Mesendoderm (in vitro differentiated cells): ENCODE measurements at regions not wholly inside any gene's neighbourhood (a gene's known extent, or its start where the extent isn't known, plus 50 kb on each side); places are given as distances from the start of the nearest gene placed in this dataset.

Experiments
- DNase-seq: peaks from one replicate; pipeline ENCODE4 v3.0.0; 2013
- H2AK5ac ChIP-seq: 2 replicates; pipeline ENCODE4 v1.6.1; 2013; ENCODE audit warnings: low read length, inconsistent platforms
- H2BK120ac ChIP-seq: 2 replicates; pipeline ENCODE4 v1.6.1; 2013; ENCODE audit warnings: low read depth, mild to moderate bottlenecking, low read length, moderate library complexity, mixed read lengths
- H2BK15ac ChIP-seq: replicated peaks from 2 replicates; pipeline ENCODE4 v1.6.1; 2013; ENCODE audit warnings: low read depth, mild to moderate bottlenecking, moderate library complexity
- H2BK5ac ChIP-seq: 2 replicates; pipeline ENCODE4 v1.6.1; 2013; ENCODE audit warnings: low read length, inconsistent platforms
- H3K18ac ChIP-seq: 2 replicates; pipeline ENCODE4 v1.6.1; 2013; ENCODE audit warnings: mild to moderate bottlenecking, low read length, mixed read lengths
- H3K23ac ChIP-seq: one replicate; pipeline ENCODE4 v1.6.1; 2013; ENCODE audit warnings: low read length
- H3K27ac ChIP-seq: 2 replicates; pipeline ENCODE4 v1.5.1; 2013; ENCODE audit warnings: low read depth, mild to moderate bottlenecking, inconsistent platforms, low read length, moderate library complexity
- H3K27me3 ChIP-seq: 2 replicates; pipeline ENCODE4 v1.6.1; 2013; ENCODE audit warnings: low read length, control low read depth, mild to moderate bottlenecking, inconsistent platforms; ENCODE audit not compliant: insufficient read depth, poor library complexity
- H3K36me3 ChIP-seq: 2 replicates; pipeline ENCODE4 v1.6.1; 2013; ENCODE audit warnings: low read length, inconsistent platforms; ENCODE audit not compliant: control insufficient read depth, insufficient read depth
- H3K4ac ChIP-seq: one replicate; pipeline ENCODE4 v1.6.1; 2013; ENCODE audit warnings: low read depth, mild to moderate bottlenecking, low read length, moderate library complexity
- H3K4me1 ChIP-seq: 2 replicates; pipeline ENCODE4 v1.6.1; 2013; ENCODE audit warnings: low read depth, low read length, inconsistent platforms; ENCODE audit not compliant: control insufficient read depth
- H3K4me2 ChIP-seq: 2 replicates; pipeline ENCODE4 v1.6.1; 2013; ENCODE audit warnings: low read length
- H3K4me3 ChIP-seq: 2 replicates; pipeline ENCODE4 v1.5.1; 2013; ENCODE audit warnings: mild to moderate bottlenecking, low read length
- H3K56ac ChIP-seq: one replicate; pipeline ENCODE4 v1.6.1; 2013; ENCODE audit warnings: low read length
- H3K79me1 ChIP-seq: 2 replicates; pipeline ENCODE4 v1.6.1; 2013; ENCODE audit warnings: low read length, inconsistent platforms
- H3K79me2 ChIP-seq: 2 replicates; pipeline ENCODE4 v1.6.1; 2013; ENCODE audit warnings: mild to moderate bottlenecking, low read length; ENCODE audit not compliant: control insufficient read depth, insufficient read depth
- H3K9ac ChIP-seq: 2 replicates; pipeline ENCODE4 v1.6.1; 2013; ENCODE audit warnings: low read length, inconsistent platforms
- H4K5ac ChIP-seq: one replicate; pipeline ENCODE4 v1.6.1; 2013; ENCODE audit warnings: low read length
- H4K8ac ChIP-seq: one replicate; pipeline ENCODE4 v1.6.1; 2013; ENCODE audit warnings: low read depth, mild to moderate bottlenecking, control low read depth, low read length, moderate library complexity
- WGBS: extraction: QIAGEN DNeasy Blood & Tissue Kit; methylation state at CpG from one replicate; pipeline ENCODE4 v1.1.7; 2013; ENCODE audit warnings: low lambda C conversion rate, missing lambda C conversion rate; ENCODE audit not compliant: insufficient coverage; ENCODE audit errors: extremely low coverage; 5-methylcytosine and 5-hydroxymethylcytosine counted together

DNA sequence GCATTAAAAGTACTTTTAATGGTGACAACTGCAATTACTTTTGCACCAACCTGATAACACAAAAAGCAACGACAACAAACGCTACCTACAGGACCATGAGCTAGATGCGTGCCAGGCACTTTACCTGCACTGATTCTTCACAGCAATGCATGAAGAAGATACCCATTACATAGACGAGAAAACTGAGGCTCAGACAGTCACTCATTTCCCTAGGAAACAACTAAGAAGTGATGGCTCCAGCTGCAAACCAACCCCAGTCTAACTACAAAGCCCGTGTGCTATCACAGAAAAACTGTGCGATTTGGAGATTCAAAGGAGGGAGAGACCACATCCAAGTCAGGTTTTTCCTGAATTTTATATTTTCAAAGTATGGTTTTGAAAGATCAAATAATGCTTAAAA is 80.1 kb upstream of the TP53I11 start:
- DNase-seq: no peak
- H3K23ac ChIP-seq: no peak overlapping the region
- no peak overlapping the region for H2BK120ac ChIP-seq
- no peak overlapping the region for H3K27ac ChIP-seq
- H3K4me3 ChIP-seq: no peak overlapping the region
- H3K9ac ChIP-seq: no peak overlapping the region
- no peak overlapping the region for H2BK5ac ChIP-seq
- H3K36me3 ChIP-seq: no peaks in the 10 kb centered on the region
- H3K18ac ChIP-seq: no peak overlapping the region
- no peak overlapping the region for H3K4me2 ChIP-seq
- no peaks in the 10 kb centered on the region for H3K79me2 ChIP-seq
- no peak overlapping the region for H2AK5ac ChIP-seq
- H2BK15ac ChIP-seq: no peak overlapping the region
- H3K27me3 ChIP-seq: no peaks in the 10 kb centered on the region
- no peak overlapping the region for H3K56ac ChIP-seq
- no peak overlapping the region for H3K4ac ChIP-seq
- no peaks in the 10 kb centered on the region for H3K4me1 ChIP-seq
- no CpG with 5 or more reads among the region's 6 CpGs for WGBS
- H3K79me1 ChIP-seq: no peaks in the 10 kb centered on the region
- H4K5ac ChIP-seq: no peak overlapping the region
- no peak overlapping the region for H4K8ac ChIP-seq

GRCh38 chr11:45031912-45032519 is 81.3 kb upstream of the TP53I11 start:
- no peak overlapping the region for H3K23ac ChIP-seq
- H3K9ac ChIP-seq: no peak overlapping the region
- H2AK5ac ChIP-seq: no peak overlapping the region
- no peaks in the 10 kb centered on the region for H3K79me2 ChIP-seq
- DNase-seq: no peak
- H2BK5ac ChIP-seq: no peak overlapping the region
- H3K36me3 ChIP-seq: no peaks in the 10 kb centered on the region
- H3K4me3 ChIP-seq: no peak overlapping the region
- H4K5ac ChIP-seq: no peak overlapping the region
- H3K56ac ChIP-seq: no peak overlapping the region
- no peak overlapping the region for H3K4me2 ChIP-seq
- H2BK15ac ChIP-seq: no peak overlapping the region
- H4K8ac ChIP-seq: no peak overlapping the region
- no peak overlapping the region for H2BK120ac ChIP-seq
- H3K79me1 ChIP-seq: no peaks in the 10 kb centered on the region
- no CpG with 5 or more reads among the region's 2 CpGs for WGBS
- H3K4ac ChIP-seq: no peak overlapping the region
- H3K27ac ChIP-seq: no peak overlapping the region
- no peak overlapping the region for H3K18ac ChIP-seq
- no peaks in the 10 kb centered on the region for H3K4me1 ChIP-seq
- no peaks in the 10 kb centered on the region for H3K27me3 ChIP-seq

DNA sequence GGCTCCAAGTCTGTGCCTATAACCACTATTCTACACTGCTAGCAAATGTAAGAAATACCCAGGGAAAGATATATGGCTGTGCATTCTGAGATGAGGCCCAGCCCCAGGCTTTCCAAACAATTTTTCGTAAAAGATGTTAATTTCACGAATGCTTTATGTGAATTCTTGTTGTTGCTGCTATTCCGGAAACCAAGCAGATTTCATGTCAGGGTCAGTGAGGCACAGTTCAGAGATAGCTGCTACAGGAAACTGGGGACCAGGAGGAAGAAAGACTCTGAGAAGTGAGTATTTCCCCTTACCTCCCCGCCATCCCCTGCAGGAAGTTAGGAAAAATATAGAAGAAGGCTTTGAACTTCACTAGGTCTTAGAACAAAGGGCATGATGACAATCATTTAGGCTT is 84.7 kb upstream of the TP53I11 start:
- no peak overlapping the region for H3K4me2 ChIP-seq
- H3K4ac ChIP-seq: no peak overlapping the region
- H3K27me3 ChIP-seq: no peaks in the 10 kb centered on the region
- no peak for DNase-seq
- H3K4me3 ChIP-seq: no peak overlapping the region
- WGBS: no CpG with 5 or more reads among the region's 4 CpGs
- no peaks in the 10 kb centered on the region for H3K36me3 ChIP-seq
- no peak overlapping the region for H2BK15ac ChIP-seq
- H2BK120ac ChIP-seq: no peak overlapping the region
- no peak overlapping the region for H3K27ac ChIP-seq
- H2AK5ac ChIP-seq: no peak overlapping the region
- H4K8ac ChIP-seq: no peak overlapping the region
- H3K56ac ChIP-seq: no peak overlapping the region
- no peak overlapping the region for H4K5ac ChIP-seq
- no peaks in the 10 kb centered on the region for H3K79me2 ChIP-seq
- H3K9ac ChIP-seq: no peak overlapping the region
- no peak overlapping the region for H3K23ac ChIP-seq
- no peak overlapping the region for H3K18ac ChIP-seq
- H3K79me1 ChIP-seq: no peaks in the 10 kb centered on the region
- H2BK5ac ChIP-seq: no peak overlapping the region
- no peaks in the 10 kb centered on the region for H3K4me1 ChIP-seq

DNA sequence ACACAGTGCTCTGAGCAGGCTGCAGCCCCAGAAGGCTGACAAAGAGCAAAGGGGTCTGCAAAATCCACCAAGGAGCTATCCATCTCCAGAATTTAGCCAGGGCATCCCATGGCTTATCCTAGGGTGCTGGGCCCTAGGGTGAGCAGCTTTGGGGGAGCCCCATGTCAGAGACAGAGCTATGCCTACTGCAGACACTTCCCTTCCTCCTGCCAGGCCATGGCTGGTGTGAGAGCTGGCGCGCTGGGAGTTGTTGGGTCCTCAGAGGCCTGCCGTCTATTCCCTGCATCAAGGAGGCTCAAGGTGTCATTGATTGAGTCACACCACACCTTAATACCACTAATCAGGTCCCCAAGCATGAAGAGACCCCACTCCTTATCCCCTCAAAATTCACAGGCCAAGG is 85.3 kb upstream of the TP53I11 start:
- no peaks in the 10 kb centered on the region for H3K27me3 ChIP-seq
- no peak overlapping the region for H4K8ac ChIP-seq
- no peaks in the 10 kb centered on the region for H3K79me2 ChIP-seq
- H3K4me1 ChIP-seq: no peaks in the 10 kb centered on the region
- no peaks in the 10 kb centered on the region for H3K79me1 ChIP-seq
- no peaks in the 10 kb centered on the region for H3K36me3 ChIP-seq
- H3K9ac ChIP-seq: no peak overlapping the region
- no CpG with 5 or more reads among the region's 3 CpGs for whole genome bisulfite sequencing
- DNase-seq: no peak
- no peak overlapping the region for H2BK15ac ChIP-seq
- H3K56ac ChIP-seq: no peak overlapping the region
- no peak overlapping the region for H3K4ac ChIP-seq
- no peak overlapping the region for H3K18ac ChIP-seq
- no peak overlapping the region for H2BK120ac ChIP-seq
- no peak overlapping the region for H3K4me2 ChIP-seq
- no peak overlapping the region for H2AK5ac ChIP-seq
- H3K4me3 ChIP-seq: no peak overlapping the region
- no peak overlapping the region for H3K23ac ChIP-seq
- no peak overlapping the region for H3K27ac ChIP-seq
- H2BK5ac ChIP-seq: no peak overlapping the region
- no peak overlapping the region for H4K5ac ChIP-seq

DNA sequence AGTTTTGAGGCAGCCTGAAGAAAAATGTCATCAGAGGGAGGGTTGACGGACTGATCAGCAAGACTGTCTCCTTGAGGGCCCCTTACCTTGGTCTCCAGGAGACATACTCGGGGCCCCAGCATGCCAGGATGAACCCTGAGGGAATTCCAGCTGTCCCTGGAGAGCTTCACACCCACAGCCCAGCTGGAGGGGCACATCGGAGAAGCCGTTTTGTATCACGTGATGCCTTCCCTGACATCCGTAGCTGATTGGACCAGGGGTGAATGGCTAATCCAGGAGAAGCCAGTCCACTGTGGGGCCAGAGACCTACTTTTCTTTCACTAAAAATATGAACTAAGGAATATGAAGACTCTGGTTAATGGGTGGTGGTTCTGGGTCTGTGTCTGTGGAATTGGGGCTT is 86.0 kb upstream of the TP53I11 start:
- Histone ChIP-seq H3K23ac (no peak overlapping the region), H2BK120ac (no peak overlapping the region), H3K27ac (no peak overlapping the region), H2BK5ac (no peak overlapping the region), H3K27me3 (no peaks in the 10 kb centered on the region), H3K4me3 (no peak overlapping the region), H3K4ac (no peak overlapping the region), H2AK5ac (no peak overlapping the region), H4K5ac (no peak overlapping the region), H3K4me2 (no peak overlapping the region), H3K56ac (no peak overlapping the region), H3K79me1 (no peaks in the 10 kb centered on the region), H3K4me1 (no peaks in the 10 kb centered on the region), H2BK15ac (no peak overlapping the region), H3K18ac (no peak overlapping the region), H4K8ac (no peak overlapping the region), H3K9ac (no peak overlapping the region), H3K79me2 (no peaks in the 10 kb centered on the region), H3K36me3 (no peaks in the 10 kb centered on the region)
- no peak for DNase-seq
- no CpG with 5 or more reads among the region's 6 CpGs for WGBS

DNA sequence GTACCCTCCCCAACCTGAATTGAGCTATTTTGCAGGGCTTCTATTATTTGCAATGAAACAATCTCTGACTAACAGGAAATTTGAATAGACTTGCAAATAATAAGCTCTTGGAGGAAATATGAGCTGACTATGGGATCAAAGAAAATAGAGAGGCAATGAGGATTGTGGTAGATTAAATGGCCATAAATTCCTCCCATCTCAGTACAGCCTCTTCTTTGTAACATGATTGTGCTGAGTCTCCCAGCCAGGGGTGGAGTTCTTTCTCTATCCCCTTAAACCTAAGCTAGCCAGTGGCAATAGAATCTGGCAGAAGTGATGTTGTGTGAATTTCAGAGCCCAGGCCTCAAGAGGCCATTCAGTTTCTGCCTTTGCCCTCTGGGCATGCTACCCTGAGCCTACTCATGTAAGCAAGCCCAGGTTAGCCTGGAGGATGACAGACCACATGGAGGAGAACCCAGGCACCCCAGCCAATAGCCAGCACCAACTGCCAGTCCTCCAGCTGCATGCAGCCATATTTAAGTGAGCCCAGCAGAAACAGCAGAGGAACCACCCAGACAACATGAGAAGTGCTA is 86.8 kb upstream of the TP53I11 start:
- no peaks in the 10 kb centered on the region for H3K4me1 ChIP-seq

More for the DNA sequence above, 86.8 kb upstream of the TP53I11 start:
- H3K27ac ChIP-seq: no peak overlapping the region
- H3K23ac ChIP-seq: no peak overlapping the region
- H3K4me3 ChIP-seq: no peak overlapping the region
- H3K27me3 ChIP-seq: no peaks in the 10 kb centered on the region
- H2BK15ac ChIP-seq: no peak overlapping the region
- no peak overlapping the region for H2AK5ac ChIP-seq
- no peak overlapping the region for H3K18ac ChIP-seq
- H3K4ac ChIP-seq: no peak overlapping the region
- H3K79me1 ChIP-seq: no peaks in the 10 kb centered on the region
- no peak overlapping the region for H3K9ac ChIP-seq
- no peak overlapping the region for H4K5ac ChIP-seq
- no peak overlapping the region for H2BK120ac ChIP-seq
- no peak overlapping the region for H3K4me2 ChIP-seq
- no peak overlapping the region for H3K56ac ChIP-seq
- no peak for DNase-seq
- no peak overlapping the region for H2BK5ac ChIP-seq
- H3K36me3 ChIP-seq: no peaks in the 10 kb centered on the region
- no peak overlapping the region for H4K8ac ChIP-seq
- no peaks in the 10 kb centered on the region for H3K79me2 ChIP-seq
